ENCODE measurements at regions not wholly inside any gene's neighbourhood (a gene's known extent, or its start where the extent isn't known, plus 50 kb on each side); places are given as distances from the start of the nearest gene placed in this dataset.
"Not testable (repeated sequence)": the region's sequence is repeated elsewhere in the genome, so short reads cannot be mapped to it uniquely, and the experiment has no call there.

- WGBS, 2 donors, result 74 to 80% methylated on average over 2 of the region's 2 CpGs
- no peak overlapping the region for H3K27ac ChIP-seq
- peaks cover 0 to 5% (median 0%) of the 10 kb centered on the region in 4 donors for H3K4me1 ChIP-seq
- intact Hi-C loops (cut with DNase I), result no loop called here
- no peak for DNase-seq
- TF ChIP-seq POLR2A (IDR thresholded peaks at IDR 0.05) (no peak), EP300 (IDR thresholded peaks at IDR 0.05) (no peak), POLR2AphosphoS5 (IDR thresholded peaks at IDR 0.05) (no peak)
- no peak overlapping the region for H3K4me3 ChIP-seq
- no peaks in the 10 kb centered on the region for H3K36me3 ChIP-seq
- no peaks in the 10 kb centered on the region for H3K9me3 ChIP-seq
- H3K27me3 ChIP-seq, result no peaks in the 10 kb centered on the region
These were observed 214.4 kb upstream of the ELL2 start for GRCh38 chr5:96176022-96176421.

GRCh38 chr5:96175090-96175489 is 213.4 kb upstream of the ELL2 start:
- no peak for TF ChIP-seq POLR2A (IDR thresholded peaks at IDR 0.05)
- no peak for TF ChIP-seq EP300 (IDR thresholded peaks at IDR 0.05)
- no peak for TF ChIP-seq CTCF (IDR thresholded peaks at IDR 0.05)
- no peak for TF ChIP-seq POLR2AphosphoS5 (IDR thresholded peaks at IDR 0.05)

GRCh38 chr5:96173366-96173765 is 211.7 kb upstream of the ELL2 start:
- no peak for DNase-seq
- WGBS, 2 donors, result 77 to 82% methylated on average over 1 of the region's 1 CpG
- Histone ChIP-seq H3K9me3 (no peaks in the 10 kb centered on the region), H3K27me3 (no peaks in the 10 kb centered on the region), H3K36me3 (no peaks in the 10 kb centered on the region), H3K4me1 (peaks cover 0 to 5% (median 0%) of the 10 kb centered on the region in 4 donors), H3K4me3 (no peak overlapping the region), H3K27ac (no peak overlapping the region)
- intact Hi-C loops (cut with DNase I), result no loop called here
- no peak for TF ChIP-seq POLR2A (IDR thresholded peaks at IDR 0.05)
- no peak for TF ChIP-seq EP300 (IDR thresholded peaks at IDR 0.05)
- TF ChIP-seq CTCF (IDR thresholded peaks at IDR 0.05), result no peak
- TF ChIP-seq POLR2AphosphoS5 (IDR thresholded peaks at IDR 0.05), result no peak

More at GRCh38 chr5:96175090-96175489, 213.4 kb upstream of the ELL2 start:
- no peak for DNase-seq
- H3K4me3 ChIP-seq, result no peak overlapping the region
- intact Hi-C loops (cut with DNase I), result no loop called here
- no peaks in the 10 kb centered on the region for H3K36me3 ChIP-seq
- no peak overlapping the region for H3K27ac ChIP-seq
- 67 to 83% methylated on average over 2 of the region's 2 CpGs for WGBS, 2 donors
- peaks cover 0 to 5% (median 0%) of the 10 kb centered on the region in 4 donors for H3K4me1 ChIP-seq
- no peaks in the 10 kb centered on the region for H3K9me3 ChIP-seq
- H3K27me3 ChIP-seq, result no peaks in the 10 kb centered on the region

- Histone ChIP-seq H3K4me1 (peaks cover 0 to 5% (median 0%) of the 10 kb centered on the region in 4 donors), H3K9me3 (no peaks in the 10 kb centered on the region), H3K36me3 (no peaks in the 10 kb centered on the region), H3K27ac (no peak overlapping the region), H3K27me3 (no peaks in the 10 kb centered on the region), H3K4me3 (no peak overlapping the region)
- 70 to 77% methylated on average over 2 of the region's 2 CpGs for WGBS, 2 donors
- no peak for TF ChIP-seq EP300 (IDR thresholded peaks at IDR 0.05)
- no peak for TF ChIP-seq POLR2AphosphoS5 (IDR thresholded peaks at IDR 0.05)
- TF ChIP-seq CTCF (IDR thresholded peaks at IDR 0.05), result no peak
- TF ChIP-seq POLR2A (IDR thresholded peaks at IDR 0.05), result no peak
- intact Hi-C loops (cut with DNase I), result no loop called here
- no peak for DNase-seq
These were observed 210.8 kb upstream of the ELL2 start for GRCh38 chr5:96172436-96172835.

- H3K4me3 ChIP-seq; DNase-seq; intact Hi-C loops (cut with DNase I); H3K36me3 ChIP-seq; H3K9me3 ChIP-seq; H3K27me3 ChIP-seq; H3K27ac ChIP-seq; H3K4me1 ChIP-seq: not testable (repeated sequence)
- 51 to 76% methylated on average over 4 of the region's 4 CpGs for WGBS, 2 donors
These were observed 210.3 kb upstream of the ELL2 start for GRCh38 chr5:96171973-96172372.

GRCh38 chr5:96170481-96171125 is 209.0 kb upstream of the ELL2 start:
- H3K4me1 ChIP-seq; H3K4me3 ChIP-seq; intact Hi-C loops (cut with DNase I); H3K27ac ChIP-seq; H3K36me3 ChIP-seq; H3K27me3 ChIP-seq; DNase-seq; H3K9me3 ChIP-seq: not testable (repeated sequence)
- 79 to 91% methylated on average over 15 of the region's 15 CpGs for WGBS, 2 donors

GRCh38 chr5:96168833-96169232 is 207.2 kb upstream of the ELL2 start:
- intact Hi-C loops (cut with DNase I); H3K27ac ChIP-seq: not testable (repeated sequence)

More at GRCh38 chr5:96168833-96169232, 207.2 kb upstream of the ELL2 start:
- not testable (repeated sequence) for H3K4me1 ChIP-seq, H3K4me3 ChIP-seq, H3K36me3 ChIP-seq, H3K27me3 ChIP-seq, DNase-seq, H3K9me3 ChIP-seq
- WGBS, 2 donors, result 45 to 81% methylated on average over 8 of the region's 8 CpGs

Data from sigmoid colon (tissue), 6 donors.